ENCODE measurements at regions not wholly inside any gene's neighbourhood (a gene's known extent, or its start where the extent isn't known, plus 50 kb on each side); places are given as distances from the start of the nearest gene placed in this dataset.
"Not testable (repeated sequence)": the region's sequence is repeated elsewhere in the genome, so short reads cannot be mapped to it uniquely, and the experiment has no call there.

- DNase-seq = no peak
These were observed 55.0 kb upstream of the IL33 start for GRCh38 chr9:6160579-6160978.

- DNase-seq = no peak
These were observed 62.2 kb upstream of the IL33 start for GRCh38 chr9:6153425-6153824.

- DNase-seq = no peak
These were observed 62.8 kb upstream of the IL33 start for GRCh38 chr9:6152788-6153187.

GRCh38 chr9:6150483-6150882 is 65.1 kb upstream of the IL33 start:
- no peak for DNase-seq

- DNase-seq = no peak
These were observed 66.3 kb upstream of the IL33 start for GRCh38 chr9:6149315-6149714.

- no peak for DNase-seq
These were observed 67.8 kb upstream of the IL33 start for GRCh38 chr9:6147846-6148245.

- no peak for DNase-seq
These were observed 70.7 kb upstream of the IL33 start for GRCh38 chr9:6144947-6145346.

- DNase-seq = no peak
These were observed 72.7 kb upstream of the IL33 start for GRCh38 chr9:6142799-6143454.

GRCh38 chr9:6135780-6136179 is 79.8 kb upstream of the IL33 start:
- DNase-seq = not testable (repeated sequence)

GRCh38 chr9:6134661-6135180 is 80.9 kb upstream of the IL33 start:
- DNase-seq = no peak

GRCh38 chr9:6133346-6134063 is 82.1 kb upstream of the IL33 start:
- DNase-seq = no peak

GRCh38 chr9:6132650-6133049 is 83.0 kb upstream of the IL33 start:
- DNase-seq = no peak

GRCh38 chr9:6128030-6128429 is 87.6 kb upstream of the IL33 start:
- no peak for DNase-seq

GRCh38 chr9:6126377-6126776 is 89.2 kb upstream of the IL33 start:
- DNase-seq = no peak

- DNase-seq = no peak
These were observed 92.2 kb upstream of the IL33 start for GRCh38 chr9:6123416-6123815.

- no peak for DNase-seq
These were observed 93.9 kb upstream of the IL33 start for GRCh38 chr9:6121707-6122106.

GRCh38 chr9:6114424-6114823 is 99.0 kb upstream of the RANBP6 start:
- no peak for DNase-seq

- no peak for DNase-seq
These were observed 98.4 kb upstream of the RANBP6 start for GRCh38 chr9:6113819-6114218.

- no peak for DNase-seq
These were observed 97.9 kb upstream of the RANBP6 start for GRCh38 chr9:6113312-6113711.

GRCh38 chr9:6109986-6110385 is 94.6 kb upstream of the RANBP6 start:
- no peak for DNase-seq

- DNase-seq = no peak
These were observed 94.1 kb upstream of the RANBP6 start for GRCh38 chr9:6109571-6109970.

GRCh38 chr9:6106711-6107339 is 91.4 kb upstream of the RANBP6 start:
- DNase-seq = peak in 8 of 56 donors; percentile 1 to 45 (median 10)

GRCh38 chr9:6105738-6106137 is 90.3 kb upstream of the RANBP6 start:
- DNase-seq = no peak

All from nucleus accumbens (tissue), 56 donors.